ENCODE measurements at regions not wholly inside any gene's neighbourhood (a gene's known extent, or its start where the extent isn't known, plus 50 kb on each side); places are given as distances from the start of the nearest gene placed in this dataset.
"Not testable (repeated sequence)": the region's sequence is repeated elsewhere in the genome, so short reads cannot be mapped to it uniquely, and the experiment has no call there.

DNA sequence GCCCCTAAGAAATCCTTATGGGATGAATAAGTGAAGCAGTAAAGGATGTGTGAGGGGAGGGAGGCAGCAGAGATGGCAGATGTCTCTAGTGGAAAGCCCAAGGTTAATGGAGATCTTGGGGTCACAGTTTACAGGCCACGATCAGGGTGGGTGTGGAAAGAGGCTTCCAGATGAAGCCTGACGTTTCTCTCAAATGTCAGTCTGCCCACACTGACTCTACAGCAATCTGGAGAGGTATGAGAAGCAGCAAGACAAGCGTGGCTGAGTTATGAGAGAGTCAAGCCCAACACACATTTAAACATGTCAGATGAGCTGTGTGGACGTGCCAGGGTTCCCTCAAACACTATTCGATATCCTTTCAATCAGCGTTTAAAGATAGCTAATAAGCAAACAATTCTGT is 308.2 kb downstream of the BCL2L11 start:
- TF ChIP-seq, protein P1, sequence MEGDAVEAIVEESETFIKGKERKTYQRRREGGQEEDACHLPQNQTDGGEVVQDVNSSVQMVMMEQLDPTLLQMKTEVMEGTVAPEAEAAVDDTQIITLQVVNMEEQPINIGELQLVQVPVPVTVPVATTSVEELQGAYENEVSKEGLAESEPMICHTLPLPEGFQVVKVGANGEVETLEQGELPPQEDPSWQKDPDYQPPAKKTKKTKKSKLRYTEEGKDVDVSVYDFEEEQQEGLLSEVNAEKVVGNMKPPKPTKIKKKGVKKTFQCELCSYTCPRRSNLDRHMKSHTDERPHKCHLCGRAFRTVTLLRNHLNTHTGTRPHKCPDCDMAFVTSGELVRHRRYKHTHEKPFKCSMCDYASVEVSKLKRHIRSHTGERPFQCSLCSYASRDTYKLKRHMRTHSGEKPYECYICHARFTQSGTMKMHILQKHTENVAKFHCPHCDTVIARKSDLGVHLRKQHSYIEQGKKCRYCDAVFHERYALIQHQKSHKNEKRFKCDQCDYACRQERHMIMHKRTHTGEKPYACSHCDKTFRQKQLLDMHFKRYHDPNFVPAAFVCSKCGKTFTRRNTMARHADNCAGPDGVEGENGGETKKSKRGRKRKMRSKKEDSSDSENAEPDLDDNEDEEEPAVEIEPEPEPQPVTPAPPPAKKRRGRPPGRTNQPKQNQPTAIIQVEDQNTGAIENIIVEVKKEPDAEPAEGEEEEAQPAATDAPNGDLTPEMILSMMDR (IDR thresholded peaks at IDR 0.05; ENCODE audit: poor library complexity), result not testable (repeated sequence)
- TF ChIP-seq EZH2 (IDR thresholded peaks at IDR 0.05; ENCODE audit: borderline replicate concordance); EZH2phosphoT487 (IDR thresholded peaks at IDR 0.05; ENCODE audit: low read depth, severe bottlenecking, unreplicated experiment): not testable (repeated sequence)
